Loucy (cell line): ENCODE measurements at regions not wholly inside any gene's neighbourhood (a gene's known extent, or its start where the extent isn't known, plus 50 kb on each side); places are given as distances from the start of the nearest gene placed in this dataset.

Source experiments
- H2AFZ ChIP-seq: fragments of 200-600 bp; sonication (generic); 2 replicates; pipeline ENCODE4 v1.6.0; 2016; ENCODE audit warnings: antibody characterized with exemption, mild to moderate bottlenecking, low read length, moderate library complexity
- H3F3A ChIP-seq: fragments of 200-600 bp; 2 replicates; pipeline ENCODE4 v1.6.0; 2016; ENCODE audit warnings: antibody characterized with exemption, low read depth, mild to moderate bottlenecking
- H3K27me3 ChIP-seq: fragments of 200-600 bp; sonication (generic); 2 replicates; pipeline ENCODE4 v1.6.1; 2014; ENCODE audit warnings: low read length, mild to moderate bottlenecking; ENCODE audit not compliant: insufficient read depth, poor library complexity, severe bottlenecking
- H3K36me3 ChIP-seq: fragments of 200-600 bp; sonication (generic); 2 replicates; pipeline ENCODE4 v1.6.1; 2016; ENCODE audit warnings: low read length; ENCODE audit not compliant: insufficient read depth
- H3K4me1 ChIP-seq: fragments of 200-600 bp; sonication (generic); 2 replicates; pipeline ENCODE4 v1.5.1; 2014; ENCODE audit warnings: low read length, mild to moderate bottlenecking; ENCODE audit not compliant: insufficient read depth, poor library complexity, severe bottlenecking
- H3K4me2 ChIP-seq: fragments of 200-600 bp; sonication (generic); 2 replicates; pipeline ENCODE4 v1.6.0; 2014; ENCODE audit warnings: antibody characterized with exemption, low read length, low read depth, mild to moderate bottlenecking; ENCODE audit not compliant: poor library complexity, severe bottlenecking
- H3K4me3 ChIP-seq: fragments of 200-600 bp; sonication (generic); 2 replicates; pipeline ENCODE4 v1.5.1; 2014; ENCODE audit warnings: low read length, mild to moderate bottlenecking, mixed read lengths; ENCODE audit not compliant: poor library complexity, severe bottlenecking
- H3K79me2 ChIP-seq: fragments of 200-600 bp; sonication (generic); 2 replicates; pipeline ENCODE4 v1.6.1; 2014; ENCODE audit warnings: low read length; ENCODE audit not compliant: insufficient read depth
- H3K9ac ChIP-seq: fragments of 200-600 bp; sonication (generic); 2 replicates; pipeline ENCODE4 v1.6.0; 2014; ENCODE audit warnings: mild to moderate bottlenecking, low read depth, low read length, moderate library complexity; ENCODE audit not compliant: poor library complexity, severe bottlenecking
- H3K9me2 ChIP-seq: fragments of 200-600 bp; sonication (generic); replicated peaks from 2 replicates; pipeline ENCODE4 v1.6.1; 2016; ENCODE audit warnings: low read depth, low read length, mixed read lengths
- H3K9me3 ChIP-seq: fragments of 200-600 bp; sonication (generic); 2 replicates; pipeline ENCODE4 v1.6.1; 2014; ENCODE audit warnings: mild to moderate bottlenecking, antibody characterized with exemption, low read length, low read depth; ENCODE audit not compliant: insufficient read depth
- H4K20me1 ChIP-seq: fragments of 200-600 bp; sonication (generic); 2 replicates; pipeline ENCODE4 v1.6.0; 2014; ENCODE audit warnings: antibody characterized with exemption, low read length, mild to moderate bottlenecking; ENCODE audit not compliant: insufficient read depth, poor library complexity, severe bottlenecking
- CTCF ChIP-seq: fragments of 200-600 bp; sonication (generic); conservative IDR thresholded peaks from 2 replicates; pipeline ENCODE4 v1.5.1; 2014; ENCODE audit warnings: mild to moderate bottlenecking, antibody characterized with exemption, low read length
- EZH2phosphoT487 ChIP-seq: fragments of 200-600 bp; IDR thresholded peaks from 2 replicates; pipeline ENCODE4 v1.6.1; 2018; ENCODE audit warnings: antibody characterized with exemption, mild to moderate bottlenecking, moderate library complexity, borderline replicate concordance

GRCh38 chr17:21522755-21523336, 146.7 kb downstream of the KCNJ12 start:
- no peaks in the 10 kb centered on the region for H3F3A ChIP-seq
- H3K4me1 ChIP-seq: no peaks in the 10 kb centered on the region
- H2AFZ ChIP-seq: no peak overlapping the region
- H3K9ac ChIP-seq: no peak overlapping the region
- H3K9me2 ChIP-seq: no peaks in the 10 kb centered on the region
- H4K20me1 ChIP-seq: no peaks in the 10 kb centered on the region
- TF ChIP-seq EZH2phosphoT487: no peak
- TF ChIP-seq CTCF: no peak
- H3K4me2 ChIP-seq: no peak overlapping the region
- no peaks in the 10 kb centered on the region for H3K79me2 ChIP-seq
- H3K36me3 ChIP-seq: no peaks in the 10 kb centered on the region
- H3K4me3 ChIP-seq: no peak overlapping the region
- H3K9me3 ChIP-seq: no peaks in the 10 kb centered on the region
- H3K27me3 ChIP-seq: no peaks in the 10 kb centered on the region

GRCh38 chr17:21523497-21524210, 147.5 kb downstream of the KCNJ12 start:
- Histone ChIP-seq H3K4me3 (no peak overlapping the region), H3K79me2 (no peaks in the 10 kb centered on the region), H3K27me3 (no peaks in the 10 kb centered on the region), H3K9ac (no peak overlapping the region), H3K9me2 (no peaks in the 10 kb centered on the region), H3K4me2 (no peak overlapping the region), H2AFZ (no peak overlapping the region), H3K36me3 (no peaks in the 10 kb centered on the region), H3K4me1 (no peaks in the 10 kb centered on the region), H4K20me1 (no peaks in the 10 kb centered on the region), H3F3A (no peaks in the 10 kb centered on the region), H3K9me3 (no peaks in the 10 kb centered on the region)
- TF ChIP-seq CTCF: no peak
- no peak for TF ChIP-seq EZH2phosphoT487

DNA sequence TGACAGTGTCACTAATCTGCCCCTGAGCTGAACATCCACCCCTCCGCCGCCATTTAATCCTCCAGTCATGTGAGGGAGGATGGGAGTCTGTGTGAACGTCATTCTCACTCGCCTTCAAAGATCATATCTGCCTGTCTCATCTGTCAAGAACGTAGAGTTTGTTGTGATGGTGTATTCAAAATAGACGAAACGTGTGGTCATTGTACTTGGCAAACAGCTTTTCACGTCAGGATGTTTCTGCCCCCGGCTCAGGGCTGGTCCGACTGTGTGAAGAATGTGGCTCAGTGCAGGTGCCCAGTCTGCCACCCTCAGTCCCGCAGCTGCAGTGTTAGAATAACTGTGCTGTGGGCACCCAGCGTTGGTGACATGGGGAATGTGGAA, 148.0 kb downstream of the KCNJ12 start:
- Histone ChIP-seq H3K4me2 (no peak overlapping the region), H3K27me3 (no peaks in the 10 kb centered on the region), H3K36me3 (no peaks in the 10 kb centered on the region), H3F3A (no peaks in the 10 kb centered on the region), H3K4me3 (no peak overlapping the region), H3K9ac (no peak overlapping the region), H3K9me3 (no peaks in the 10 kb centered on the region), H2AFZ (no peak overlapping the region), H3K4me1 (no peaks in the 10 kb centered on the region), H3K9me2 (no peaks in the 10 kb centered on the region), H3K79me2 (no peaks in the 10 kb centered on the region), H4K20me1 (no peaks in the 10 kb centered on the region)
- TF ChIP-seq CTCF (no peak), EZH2phosphoT487 (no peak)
